HepG2 (cell line): ENCODE measurements at regions not wholly inside any gene's neighbourhood (a gene's known extent, or its start where the extent isn't known, plus 50 kb on each side); places are given as distances from the start of the nearest gene placed in this dataset.

ENCODE experiments used
- BRD4 ChIP-seq: sonication (generic); formaldehyde crosslinking; IDR thresholded peaks from 2 replicates; pipeline ENCODE4 v1.4.0; 2020; ENCODE audit warnings: missing genetic modification reagents
- CREM ChIP-seq, 2 experiments: sonication (generic) in 1 of 2; formaldehyde crosslinking in 1 of 2; IDR thresholded peaks; 2 replicates each; pipeline versions ENCODE4 v1.4.0 to v1.6.1; 2016 to 2020; ENCODE audit warnings: antibody characterized with exemption in 1 of 2, mild to moderate bottlenecking in 1 of 2, missing genetic modification reagents in 1 of 2
- CTCF ChIP-seq: sonication (generic); formaldehyde crosslinking; IDR thresholded peaks from 2 replicates; pipeline ENCODE4 v1.5.0; 2020; ENCODE audit warnings: mild to moderate bottlenecking, missing genetic modification reagents, moderate library complexity
- HMGXB4 ChIP-seq, 2 experiments: sonication (generic) in 1 of 2; formaldehyde crosslinking in 1 of 2; IDR thresholded peaks; 2 replicates each; pipeline versions ENCODE4 v1.4.0 to v1.6.1; 2018 to 2020; ENCODE audit warnings: missing genetic modification reagents in 2 of 2, borderline replicate concordance in 1 of 2, low read depth in 1 of 2, mild to moderate bottlenecking in 1 of 2, missing biosample characterization in 1 of 2
- JUN ChIP-seq: sonication (generic); formaldehyde crosslinking; IDR thresholded peaks from 2 replicates; pipeline ENCODE4 v1.4.0; 2020; ENCODE audit warnings: mild to moderate bottlenecking, missing genetic modification reagents
- MYC ChIP-seq: sonication (generic); formaldehyde crosslinking; IDR thresholded peaks from 2 replicates; pipeline ENCODE4 v1.9.0; 2021; ENCODE audit warnings: missing genetic modification reagents, borderline replicate concordance
- POLR2A ChIP-seq, 2 experiments: IDR thresholded peaks; 2 replicates each; pipeline ENCODE4 v1.6.1; 2011; ENCODE audit warnings: low read depth in 2 of 2, low read length in 2 of 2, mild to moderate bottlenecking in 1 of 2, moderate library complexity in 1 of 2; ENCODE audit not compliant: insufficient read depth in 1 of 2
- RFX5 ChIP-seq: IDR thresholded peaks from 2 replicates; pipeline ENCODE4 v1.6.1; 2011; ENCODE audit warnings: low read depth, low read length, improper control_type of control experiment
- TARDBP ChIP-seq: sonication (generic); formaldehyde crosslinking; IDR thresholded peaks from 2 replicates; pipeline ENCODE4 v1.8.0; 2022; ENCODE audit warnings: mild to moderate bottlenecking, missing genetic modification reagents
- ZBTB21 ChIP-seq: sonication (generic); formaldehyde crosslinking; IDR thresholded peaks from 2 replicates; pipeline ENCODE4 v1.4.0; 2020; ENCODE audit warnings: missing genetic modification reagents
- ZNF280B ChIP-seq: sonication (generic); formaldehyde crosslinking; IDR thresholded peaks from 2 replicates; pipeline ENCODE4 v1.5.0; 2020; ENCODE audit warnings: missing genetic modification reagents, mild to moderate bottlenecking, borderline replicate concordance

GRCh38 chr2:33728106-33728505 lies 129.0 kb upstream of the FAM98A start:
- TF ChIP-seq CREM (IDR thresholded peaks at IDR 0.05) (no peak), CREM (CRISPR knock-in tag; IDR thresholded peaks at IDR 0.05) (no peak), ZNF280B (no peak), MYC (CRISPR knock-in tag) (no peak), TARDBP (no peak), CTCF (CRISPR knock-in tag) (no peak), JUN (CRISPR knock-in tag) (no peak), BRD4 (no peak), POLR2A (IDR thresholded peaks at IDR 0.05; ENCODE audit: insufficient read depth in 1 of 2, low read depth in 2 of 2, low read length in 2 of 2) (no peak), RFX5 (no peak), HMGXB4 (CRISPR knock-in tag; IDR thresholded peaks at IDR 0.05; ENCODE audit: borderline replicate concordance in 1 of 2, low read depth in 1 of 2) (no peak), ZBTB21 (no peak)
